ENCODE measurements at regions not wholly inside any gene's neighbourhood (a gene's known extent, or its start where the extent isn't known, plus 50 kb on each side); places are given as distances from the start of the nearest gene placed in this dataset.

GRCh38 chr1:5475572-5475971 is 516.7 kb downstream of the NPHP4 start:
- DNase-seq (ENCODE audit: low read depth, low spot score) = no peak

- no peak for DNase-seq (ENCODE audit: low read depth, low spot score)
Observed at GRCh38 chr1:5473268-5473667, 519.0 kb downstream of the NPHP4 start.

- DNase-seq (ENCODE audit: low read depth, low spot score) = no peak
Observed at GRCh38 chr1:5466487-5466886, 525.7 kb downstream of the NPHP4 start.

- no peak for DNase-seq (ENCODE audit: low read depth, low spot score)
Observed at GRCh38 chr1:5465281-5465711, 526.9 kb downstream of the NPHP4 start.

- no peak for DNase-seq (ENCODE audit: low read depth, low spot score)
Observed at GRCh38 chr1:5464366-5464765, 527.9 kb downstream of the NPHP4 start.

- DNase-seq (ENCODE audit: low read depth, low spot score) = no peak
Observed at GRCh38 chr1:5460974-5461373, 531.3 kb downstream of the NPHP4 start.

GRCh38 chr1:5459839-5460610 is 532.2 kb downstream of the NPHP4 start:
- no peak for DNase-seq (ENCODE audit: low read depth, low spot score)

- DNase-seq (ENCODE audit: low read depth, low spot score) = no peak
Observed at GRCh38 chr1:5458248-5458647, 534.0 kb downstream of the NPHP4 start.

- DNase-seq (ENCODE audit: low read depth, low spot score) = no peak
Observed at GRCh38 chr1:5456090-5456811, 536.0 kb downstream of the NPHP4 start.

GRCh38 chr1:5455651-5456050 is 536.6 kb downstream of the NPHP4 start:
- no peak for DNase-seq (ENCODE audit: low read depth, low spot score)

GRCh38 chr1:5455056-5455455 is 537.2 kb downstream of the NPHP4 start:
- DNase-seq (ENCODE audit: low read depth, low spot score) = no peak

GRCh38 chr1:5453347-5453746 is 538.9 kb downstream of the NPHP4 start:
- no peak for DNase-seq (ENCODE audit: low read depth, low spot score)

GRCh38 chr1:5451671-5452070 is 540.6 kb downstream of the NPHP4 start:
- no peak for DNase-seq (ENCODE audit: low read depth, low spot score)

- no peak for DNase-seq (ENCODE audit: low read depth, low spot score)
Observed at GRCh38 chr1:5448486-5448885, 543.7 kb downstream of the NPHP4 start.

- no peak for DNase-seq (ENCODE audit: low read depth, low spot score)
Observed at GRCh38 chr1:5447503-5447960, 544.7 kb downstream of the NPHP4 start.

GRCh38 chr1:5444396-5444795 is 547.8 kb downstream of the NPHP4 start:
- no peak for DNase-seq (ENCODE audit: low read depth, low spot score)

GRCh38 chr1:5436808-5437207 is 555.4 kb downstream of the NPHP4 start:
- no peak for DNase-seq (ENCODE audit: low read depth, low spot score)

GRCh38 chr1:5435414-5435813 is 556.8 kb downstream of the NPHP4 start:
- DNase-seq (ENCODE audit: low read depth, low spot score) = no peak

GRCh38 chr1:5432436-5432835 is 559.8 kb downstream of the NPHP4 start:
- DNase-seq (ENCODE audit: low read depth, low spot score) = no peak

GRCh38 chr1:5430911-5431697 is 561.1 kb downstream of the NPHP4 start:
- DNase-seq (ENCODE audit: low read depth, low spot score) = no peak

GRCh38 chr1:5430136-5430535 is 562.1 kb downstream of the NPHP4 start:
- DNase-seq (ENCODE audit: low read depth, low spot score) = no peak

GRCh38 chr1:5428351-5428750 is 563.9 kb downstream of the NPHP4 start:
- DNase-seq (ENCODE audit: low read depth, low spot score) = no peak
